IMR-90 (cell line): ENCODE measurements at regions not wholly inside any gene's neighbourhood (a gene's known extent, or its start where the extent isn't known, plus 50 kb on each side); places are given as distances from the start of the nearest gene placed in this dataset.

ENCODE experiments used
- ATAC-seq: fragments of 200-7000 bp; cut with Tn5 transposase; 2 replicates; pipeline ENCODE4 v1.9.1; 2020; ENCODE audit warnings: low read depth, mild to moderate bottlenecking, moderate library complexity
- BruUV-seq: library from RNA; stranded (reverse); fragments of 400-500 nt; replicated peaks from 2 replicates; lab custom pipeline; 2021; lab: Mats Ljungman, UMichigan
- CTCF ChIA-PET: fragments of 300-600 bp; formaldehyde crosslinking; extraction: SDS; loops from one replicate; lab custom pipeline; 2021; ENCODE audit warnings: antibody characterized with exemption; lab: Yijun Ruan, JAX
- POLR2A ChIA-PET: fragments of 300-600 bp; sonication (Branson Sonifier 250); formaldehyde crosslinking; loops from one replicate; lab custom pipeline; 2022; ENCODE audit warnings: antibody characterized with exemption; ENCODE audit not compliant: unreplicated experiment; lab: Charles Lee
- DNase-seq: peaks from one replicate; pipeline ENCODE4 v3.0.0; 2013
- H2AFZ ChIP-seq: replicated peaks from 2 replicates; pipeline ENCODE3; 2013; ENCODE audit warnings: low read length, mild to moderate bottlenecking; ENCODE audit not compliant: poor library complexity
- H2AK5ac ChIP-seq: 2 replicates; pipeline ENCODE4 v1.6.1; 2013; ENCODE audit warnings: low read depth, low read length, inconsistent platforms
- H2AK9ac ChIP-seq: replicated peaks from 2 replicates; pipeline ENCODE3; 2013; ENCODE audit warnings: mild to moderate bottlenecking, low read depth, low read length, moderate library complexity; ENCODE audit not compliant: poor library complexity
- H2BK120ac ChIP-seq: 2 replicates; pipeline ENCODE4 v1.6.1; 2013; ENCODE audit warnings: low read depth, low read length, inconsistent platforms
- H2BK15ac ChIP-seq: 3 replicates; pipeline ENCODE4 v1.6.1; 2013; ENCODE audit warnings: low read depth, low read length, inconsistent platforms
- H2BK20ac ChIP-seq: 2 replicates; pipeline ENCODE4 v1.6.1; 2013; ENCODE audit warnings: low read depth, mild to moderate bottlenecking, inconsistent platforms, low read length, moderate library complexity
- H2BK5ac ChIP-seq: 2 replicates; pipeline ENCODE4 v1.6.1; 2013; ENCODE audit warnings: mild to moderate bottlenecking, low read depth, low read length, inconsistent platforms; ENCODE audit not compliant: poor library complexity, severe bottlenecking
- H3K14ac ChIP-seq: replicated peaks from 2 replicates; pipeline ENCODE4 v1.6.1; 2013; ENCODE audit warnings: low read depth, low read length, inconsistent platforms
- H3K18ac ChIP-seq: 2 replicates; pipeline ENCODE4 v1.6.1; 2013; ENCODE audit warnings: low read depth, low read length, control low read depth
- H3K23ac ChIP-seq: 2 replicates; pipeline ENCODE4 v1.6.1; 2013; ENCODE audit warnings: low read depth, low read length, inconsistent platforms
- H3K27ac ChIP-seq: 2 replicates; pipeline ENCODE4 v1.5.1; 2013; ENCODE audit warnings: mild to moderate bottlenecking, control low read depth, low read length; ENCODE audit not compliant: insufficient read depth
- H3K27me3 ChIP-seq: 2 replicates; pipeline ENCODE4 v1.6.1; 2013; ENCODE audit warnings: low read length; ENCODE audit not compliant: control insufficient read depth, insufficient read depth
- H3K36me3 ChIP-seq: 2 replicates; pipeline ENCODE4 v1.6.1; 2013; ENCODE audit warnings: low read length, mixed read lengths; ENCODE audit not compliant: control insufficient read depth, insufficient read depth
- H3K4ac ChIP-seq: 2 replicates; pipeline ENCODE4 v1.6.1; 2013; ENCODE audit warnings: low read depth, low read length, inconsistent platforms
- H3K4me1 ChIP-seq: 2 replicates; pipeline ENCODE4 v1.6.1; 2013; ENCODE audit warnings: low read length, mixed read lengths; ENCODE audit not compliant: control insufficient read depth, insufficient read depth
- H3K4me2 ChIP-seq: 2 replicates; pipeline ENCODE4 v1.6.1; 2013; ENCODE audit warnings: low read depth, mild to moderate bottlenecking, control low read depth, low read length, moderate library complexity
- H3K4me3 ChIP-seq: 2 replicates; pipeline ENCODE4 v1.5.1; 2013; ENCODE audit warnings: low read depth, mild to moderate bottlenecking, control low read depth, low read length, moderate library complexity; ENCODE audit not compliant: insufficient read depth
- H3K56ac ChIP-seq: 2 replicates; pipeline ENCODE4 v1.6.1; 2013; ENCODE audit warnings: low read length, inconsistent platforms; ENCODE audit not compliant: insufficient read depth; ENCODE audit errors: extremely low read depth
- H3K79me1 ChIP-seq, 2 experiments: 2 replicates each; pipeline ENCODE4 v1.6.1; 2013; ENCODE audit warnings: low read length in 2 of 2, inconsistent platforms in 1 of 2, low read depth in 1 of 2
- H3K9ac ChIP-seq: 2 replicates; pipeline ENCODE4 v1.6.1; 2013; ENCODE audit warnings: low read depth, low read length, control low read depth
- H3K9me1 ChIP-seq: 2 replicates; pipeline ENCODE4 v1.6.1; 2013; ENCODE audit warnings: low read length, inconsistent platforms; ENCODE audit not compliant: insufficient read depth
- H3K9me3 ChIP-seq: 2 replicates; pipeline ENCODE4 v1.6.1; 2013; ENCODE audit warnings: low read length; ENCODE audit not compliant: control insufficient read depth, insufficient read depth
- H4K20me1 ChIP-seq: 2 replicates; pipeline ENCODE4 v1.6.1; 2013; ENCODE audit warnings: low read length, inconsistent platforms; ENCODE audit not compliant: insufficient read depth
- H4K5ac ChIP-seq: 2 replicates; pipeline ENCODE4 v1.6.1; 2013; ENCODE audit warnings: mild to moderate bottlenecking, low read depth, low read length, control low read depth
- H4K8ac ChIP-seq, 2 experiments: 2 replicates each; pipeline ENCODE4 v1.6.1; 2013; ENCODE audit warnings: low read depth in 2 of 2, low read length in 2 of 2, control low read depth in 1 of 2, inconsistent platforms in 1 of 2
- H4K91ac ChIP-seq: 2 replicates; pipeline ENCODE4 v1.6.1; 2013; ENCODE audit warnings: low read depth, low read length, inconsistent platforms; ENCODE audit not compliant: insufficient read depth
- ELK1 ChIP-seq: fragments of 150-350 bp; IDR thresholded peaks from 2 replicates; pipeline ENCODE4 v1.6.1; 2016; ENCODE audit warnings: low read depth, mild to moderate bottlenecking, low read length, moderate library complexity, borderline replicate concordance
- SMC3 ChIP-seq: fragments of 150-350 bp; IDR thresholded peaks from 2 replicates; pipeline ENCODE4 v1.6.1; 2016; ENCODE audit warnings: low read depth, mild to moderate bottlenecking, antibody characterized with exemption, low read length, moderate library complexity
- WGBS, 2 experiments: methylation state at CpG; one replicate each; pipeline versions ENCODE4 v1.1.5 to v1.1.7; 2013; ENCODE audit warnings: missing lambda C conversion rate in 2 of 2; ENCODE audit not compliant: insufficient read length in 1 of 2; ENCODE audit errors: extremely low coverage in 2 of 2; 5-methylcytosine and 5-hydroxymethylcytosine counted together
- dilution Hi-C: fragments of 300-500 bp; cut with HindIII; formaldehyde crosslinking; loops from one replicate; pipeline ENCODE4 v1.14.3; 2018; ENCODE audit warnings: low sequenced_read_pairs; ENCODE audit not compliant: unreplicated experiment
- in situ Hi-C: fragments of 300-500 bp; cut with MboI; formaldehyde crosslinking; loops from 3 replicates; pipeline ENCODE4 v1.14.3; 2019; ENCODE audit warnings: low sequenced_read_pairs, inconsistent platforms, mixed read lengths
- intact Hi-C: fragments of 100-400 bp; cut with micrococcal nuclease; formaldehyde crosslinking; loops from 2 replicates; pipeline ENCODE4 v1.10.0; 2022

- BruUV-seq: no TSS peak
- H3K9me3 ChIP-seq: no peaks in the 10 kb centered on the region; the same call in 1 of the 2 replicates
- ATAC-seq (no peak), DNase-seq (peak; percentile 21)
- no peak overlapping the region for H2AFZ ChIP-seq
- WGBS, 2 experiments: 100% methylated on average over 1 of the region's 2 CpGs; no CpG with 5 or more reads in 1 of the 2 experiments
- no peaks in the 10 kb centered on the region for H3K36me3 ChIP-seq
- peak overlapping the region; percentile 3; the same call in 1 of the 2 replicates for H3K18ac ChIP-seq
- no peaks in the 10 kb centered on the region for H3K79me1 ChIP-seq
- no peaks in the 10 kb centered on the region for H3K9me1 ChIP-seq
- H4K5ac ChIP-seq: no peak overlapping the region
- H3K14ac ChIP-seq: no peak overlapping the region
- TF ChIP-seq SMC3 (no peak), ELK1 (no peak)
- no peak overlapping the region for H2BK20ac ChIP-seq
- no peak overlapping the region for H3K23ac ChIP-seq
- no peak overlapping the region for H3K27ac ChIP-seq
- peak overlapping the region; percentile 35; the same call in 1 of the 2 replicates for H2BK120ac ChIP-seq
- H4K20me1 ChIP-seq: no peaks in the 10 kb centered on the region
- H3K4ac ChIP-seq: no peak overlapping the region
- H3K4me3 ChIP-seq: no peak overlapping the region
- H3K27me3 ChIP-seq: no peaks in the 10 kb centered on the region
- CTCF ChIA-PET: no interaction called here
- no peak overlapping the region for H3K56ac ChIP-seq
- H3K4me1 ChIP-seq: peaks cover 3% of the 10 kb centered on the region
- H2AK9ac ChIP-seq: no peak overlapping the region
- no peak overlapping the region for H2BK5ac ChIP-seq
- in situ Hi-C loops (no loop called here), dilution Hi-C loops (no loop called here), intact Hi-C loops (loop anchor here (5.0 kb wide), 1 partner anchor 87 kb away; no protein-coding TSS in a partner anchor)
- no peak overlapping the region for H2AK5ac ChIP-seq
- POLR2A ChIA-PET: no interaction called here
- no peak overlapping the region for H3K4me2 ChIP-seq
- no peak overlapping the region for H2BK15ac ChIP-seq
- H4K8ac ChIP-seq: no peak overlapping the region
- no peak overlapping the region for H4K91ac ChIP-seq
- no peak overlapping the region for H3K9ac ChIP-seq
These were observed 204.0 kb upstream of the GNAI1 start for GRCh38 chr7:79930604-79931003.
